Dermis microvascular lymphatic vessel endothelial cell (primary cell): ENCODE measurements at regions not wholly inside any gene's neighbourhood (a gene's known extent, or its start where the extent isn't known, plus 50 kb on each side); places are given as distances from the start of the nearest gene placed in this dataset.
"Not testable (repeated sequence)": the region's sequence is repeated elsewhere in the genome, so short reads cannot be mapped to it uniquely, and the experiment has no call there.

Source experiments
- DNase-seq, 2 donors: peaks; one replicate each; pipeline versions ENCODE4 v3.0.0 to v3.0.0-alpha.2; 2010; ENCODE audit warnings: low read depth in 2 of 2

- DNase-seq = peak; percentile 75 to 77
These were observed 66.4 kb upstream of the BTG3 start for GRCh38 chr21:17679002-17679600.

- not testable (repeated sequence) for DNase-seq
These were observed 64.2 kb upstream of the BTG3 start for GRCh38 chr21:17676930-17677329.

- DNase-seq = no peak
These were observed 61.4 kb upstream of the BTG3 start for GRCh38 chr21:17674106-17674505.

- DNase-seq = no peak
These were observed 60.7 kb upstream of the BTG3 start for GRCh38 chr21:17673261-17674020.

GRCh38 chr21:17671733-17672132, 59.0 kb upstream of the BTG3 start:
- DNase-seq = no peak

- no peak for DNase-seq
These were observed 55.9 kb upstream of the BTG3 start for GRCh38 chr21:17668479-17669140.

GRCh38 chr21:17667256-17667655, 54.6 kb upstream of the BTG3 start:
- DNase-seq = no peak
